ENCODE measurements at regions not wholly inside any gene's neighbourhood (a gene's known extent, or its start where the extent isn't known, plus 50 kb on each side); places are given as distances from the start of the nearest gene placed in this dataset.
"Not testable (repeated sequence)": the region's sequence is repeated elsewhere in the genome, so short reads cannot be mapped to it uniquely, and the experiment has no call there.

DNA sequence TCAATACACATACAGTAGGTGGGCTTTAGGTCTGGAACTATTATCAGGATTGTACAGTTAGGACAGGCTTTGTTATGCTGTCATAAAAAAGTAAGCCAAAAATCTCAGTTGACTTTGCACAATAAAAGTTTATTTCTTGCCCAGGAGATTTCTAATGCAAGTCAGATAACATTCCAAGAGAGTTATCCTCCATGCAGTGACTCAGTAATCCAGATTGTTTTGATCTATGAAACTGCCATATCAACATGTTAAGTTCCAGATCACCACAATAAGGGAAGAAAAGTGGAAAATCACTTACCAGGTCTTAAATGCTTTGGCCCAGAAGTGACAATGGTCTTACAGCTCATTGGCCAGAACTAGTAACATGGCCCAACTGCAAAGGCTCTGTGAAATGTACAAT is 636.2 kb upstream of the KLF12 start:
- DNase-seq, result no peak

DNA sequence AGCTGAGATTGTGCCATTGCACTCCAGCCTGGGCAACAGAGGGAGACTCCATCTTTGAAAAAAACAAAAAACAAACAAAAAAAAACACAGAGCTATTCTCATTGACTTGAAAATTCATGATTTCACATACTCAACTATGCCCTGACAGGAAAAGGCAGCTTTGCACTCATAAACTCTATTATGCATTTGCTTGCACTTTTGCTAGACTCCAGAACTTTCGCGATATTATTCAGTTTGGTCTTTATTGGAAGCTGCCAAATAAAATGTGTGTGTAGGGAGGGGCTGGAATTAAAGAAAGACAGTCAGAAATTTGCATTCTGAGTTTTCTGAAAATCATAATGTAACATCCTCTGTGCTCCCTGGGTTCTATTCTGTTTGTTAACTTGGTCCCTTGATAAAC is 635.1 kb upstream of the KLF12 start:
- DNase-seq, result no peak

DNA sequence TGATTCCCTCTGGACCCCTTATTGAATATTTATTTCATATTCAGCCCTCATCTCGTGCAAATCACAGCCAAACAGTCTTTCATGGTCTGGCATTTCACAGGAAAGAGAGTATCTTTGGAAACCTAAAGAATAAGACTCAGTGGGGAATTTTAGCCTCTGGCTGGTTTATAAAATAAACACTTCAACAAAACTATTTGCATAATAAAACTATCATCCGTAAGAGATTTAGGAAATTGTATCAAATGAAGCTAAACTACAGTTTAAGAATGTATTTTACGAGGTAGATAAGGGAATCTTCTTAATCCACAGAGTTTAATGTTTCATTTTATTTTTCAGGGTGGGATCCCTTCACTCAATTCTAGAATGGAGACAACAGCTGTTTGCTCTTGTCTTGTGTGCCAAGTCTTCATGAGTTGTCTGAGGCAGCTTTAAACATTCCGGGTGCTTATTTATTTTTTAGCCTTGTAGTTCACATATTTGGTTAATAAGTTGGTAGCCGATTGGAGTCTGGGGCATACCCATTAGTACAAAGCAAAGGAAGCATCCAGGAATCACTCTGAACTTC is 634.4 kb upstream of the KLF12 start:
- no peak for DNase-seq

DNA sequence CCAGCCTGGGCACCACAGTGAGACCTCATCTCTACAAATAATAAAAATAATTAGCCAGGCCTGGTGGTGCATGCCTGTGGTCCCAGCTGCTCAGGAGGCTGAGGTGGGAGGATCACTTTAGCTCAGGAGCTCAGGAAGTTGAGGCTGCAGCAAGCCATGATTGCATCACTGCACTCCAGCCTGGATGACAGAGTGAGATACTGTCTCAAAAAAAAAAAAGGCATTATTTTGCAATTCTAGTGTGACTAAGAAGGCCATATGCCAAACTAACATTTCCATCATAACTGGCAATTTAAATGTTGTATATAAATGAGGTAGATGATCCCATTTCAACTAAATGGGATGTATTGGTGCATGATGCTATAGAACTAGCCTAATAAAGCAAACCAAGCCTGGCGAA is 632.8 kb upstream of the KLF12 start:
- DNase-seq, result no peak

DNA sequence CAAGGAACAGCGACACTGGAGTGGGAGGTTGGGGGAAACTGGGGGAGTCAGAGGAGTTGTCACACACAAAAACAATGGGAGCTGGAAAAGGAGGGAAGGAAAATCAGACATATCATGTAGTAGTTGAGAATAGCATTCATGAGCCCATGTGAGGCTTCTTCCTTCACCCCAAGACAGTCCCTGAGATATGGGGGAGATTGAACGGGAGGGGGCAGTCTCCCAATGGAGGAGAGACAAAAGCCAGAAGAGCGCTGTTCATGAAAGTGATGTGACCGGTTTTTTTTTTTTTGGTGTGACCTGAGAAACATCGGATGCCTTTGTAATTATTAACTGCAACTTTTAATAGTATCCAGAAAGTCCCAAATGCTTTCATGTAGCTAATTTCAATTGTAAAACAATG is 631.8 kb upstream of the KLF12 start:
- no peak for DNase-seq

DNA sequence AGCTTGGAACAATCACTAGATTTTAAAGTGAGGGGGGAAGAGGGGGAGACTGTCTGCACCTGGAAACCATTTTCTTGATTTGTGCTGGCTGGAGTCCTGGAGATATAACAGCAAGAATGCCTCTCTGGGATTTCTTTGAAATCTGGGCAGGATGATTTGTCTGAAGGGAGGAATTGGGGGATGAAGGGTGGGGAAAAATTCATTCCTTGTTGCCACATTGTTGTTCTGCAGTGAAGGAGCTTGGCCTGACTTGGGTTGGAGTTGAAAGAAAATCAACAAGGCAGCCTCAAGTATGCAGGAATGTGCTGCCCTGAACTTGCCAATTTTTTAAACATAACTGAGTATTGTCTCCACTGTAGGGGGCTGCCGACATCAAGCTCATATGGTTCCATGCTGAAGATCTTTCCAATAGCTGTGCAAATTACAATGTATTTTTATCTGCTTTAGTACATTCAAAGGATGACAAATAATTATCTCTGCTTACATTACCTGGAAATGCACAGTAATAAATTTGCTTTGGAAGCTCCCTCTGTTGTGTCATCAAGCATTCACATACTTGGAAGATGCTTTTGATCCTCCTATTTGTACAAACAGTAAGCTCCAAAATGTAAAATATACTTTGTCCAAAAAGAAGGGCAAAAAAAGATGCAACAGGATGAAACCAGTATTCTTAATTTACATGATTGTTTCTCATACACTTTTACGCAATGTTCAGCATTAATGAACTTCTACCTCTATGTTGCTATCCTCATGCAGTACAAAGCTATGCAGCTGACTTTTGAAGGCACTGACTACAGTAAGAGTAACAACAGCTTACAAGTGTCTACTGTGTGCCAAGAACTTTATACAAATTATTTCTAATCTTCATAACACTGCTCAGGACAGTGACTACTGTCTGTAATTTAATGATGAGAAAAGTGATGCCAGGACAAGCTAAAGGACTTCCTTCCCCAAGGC is 627.9 kb upstream of the KLF12 start:
- no peak for DNase-seq

DNA sequence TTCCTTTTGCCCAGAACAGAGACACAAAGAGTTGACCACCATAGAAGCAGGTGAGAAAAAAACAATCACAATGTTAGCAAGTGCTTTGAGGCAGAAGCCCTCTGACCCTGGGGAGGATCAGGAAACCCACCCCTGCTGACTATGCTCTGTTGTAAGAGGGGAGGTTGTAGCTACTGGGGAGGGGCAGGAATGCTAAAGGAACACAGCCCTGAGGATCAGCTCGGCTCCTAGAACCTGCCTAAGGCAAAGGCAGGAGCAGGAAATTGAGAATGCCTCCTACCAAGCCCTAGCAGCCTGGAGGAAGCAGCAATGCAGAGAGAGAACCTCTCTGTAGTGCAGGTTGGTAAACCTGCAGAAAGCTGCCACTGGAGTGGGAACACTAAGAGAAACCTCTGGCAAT is 624.0 kb upstream of the KLF12 start:
- no peak for DNase-seq

DNA sequence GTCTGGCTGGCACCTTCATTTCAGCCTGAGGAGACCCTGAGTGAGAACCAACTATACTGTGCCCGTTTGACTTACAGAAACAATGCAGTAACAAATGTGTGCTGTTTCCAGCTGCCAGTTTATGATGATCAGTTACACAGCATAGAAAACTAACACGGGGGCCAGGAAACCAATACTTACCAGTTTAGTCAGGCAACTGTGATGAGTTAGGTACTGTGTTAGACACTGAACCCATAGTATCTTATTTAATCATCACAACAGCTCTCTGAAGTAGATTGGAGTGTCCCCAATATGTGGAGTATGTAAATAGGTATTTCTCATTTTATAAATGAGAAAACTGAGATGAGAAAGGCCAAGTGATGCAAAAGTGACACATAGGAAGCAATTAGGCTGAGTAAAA is 620.9 kb upstream of the KLF12 start:
- no peak for DNase-seq

DNA sequence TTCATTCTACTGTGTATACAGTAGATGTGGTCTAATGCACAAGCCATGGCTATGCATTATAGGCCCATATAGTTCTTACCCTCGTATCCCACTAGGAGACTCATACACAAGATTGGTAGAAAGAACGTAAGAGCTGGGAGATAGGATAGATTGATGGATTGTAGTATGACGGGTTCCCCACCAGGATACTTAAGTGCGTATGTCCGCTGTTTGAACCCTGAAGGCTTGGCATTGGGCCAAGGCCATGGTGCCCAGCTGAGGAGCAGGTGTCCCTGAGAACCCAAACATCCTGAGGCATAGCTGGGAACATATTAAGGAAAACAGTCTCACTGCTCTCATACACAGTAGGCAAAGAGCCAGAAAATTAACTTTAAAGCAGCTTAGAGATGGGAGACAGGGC is 617.5 kb upstream of the KLF12 start:
- DNase-seq, result peak; percentile 40

DNA sequence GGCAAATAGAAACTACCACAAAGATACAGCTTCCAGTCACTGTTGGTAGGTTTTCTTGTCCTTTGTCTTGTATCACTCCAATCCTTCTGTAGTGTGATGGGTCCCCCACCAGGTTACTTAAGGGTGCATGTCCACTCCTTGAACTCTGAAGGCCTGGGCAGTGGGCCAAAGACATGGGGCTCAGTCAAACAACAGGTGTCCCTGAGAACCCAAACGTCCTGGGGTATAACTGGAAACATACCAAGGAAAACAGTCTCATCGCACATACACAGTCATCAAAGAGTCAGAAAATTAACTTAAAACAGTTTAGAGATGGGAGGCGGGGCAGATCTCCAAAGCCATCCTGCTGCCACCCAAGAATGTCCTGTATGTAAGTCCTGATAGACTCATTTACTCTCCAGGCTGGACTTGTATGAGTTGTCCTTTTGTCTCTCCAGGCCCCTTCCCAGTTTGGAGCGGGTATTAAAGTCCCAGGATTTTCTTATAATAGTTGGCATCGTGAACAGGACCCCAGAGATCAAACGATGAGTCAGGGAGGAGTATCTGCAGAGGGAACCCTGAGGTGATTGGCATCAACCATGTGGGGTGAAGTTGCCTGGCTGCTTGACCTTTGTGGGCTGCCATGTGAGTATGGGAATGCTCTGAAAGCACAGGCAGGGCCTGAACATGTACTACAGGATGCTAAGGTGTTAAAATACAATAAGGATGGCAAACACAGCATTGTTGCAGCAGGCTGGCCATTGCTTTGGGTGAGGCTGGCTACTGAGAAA is 613.2 kb upstream of the KLF12 start:
- no peak for DNase-seq

DNA sequence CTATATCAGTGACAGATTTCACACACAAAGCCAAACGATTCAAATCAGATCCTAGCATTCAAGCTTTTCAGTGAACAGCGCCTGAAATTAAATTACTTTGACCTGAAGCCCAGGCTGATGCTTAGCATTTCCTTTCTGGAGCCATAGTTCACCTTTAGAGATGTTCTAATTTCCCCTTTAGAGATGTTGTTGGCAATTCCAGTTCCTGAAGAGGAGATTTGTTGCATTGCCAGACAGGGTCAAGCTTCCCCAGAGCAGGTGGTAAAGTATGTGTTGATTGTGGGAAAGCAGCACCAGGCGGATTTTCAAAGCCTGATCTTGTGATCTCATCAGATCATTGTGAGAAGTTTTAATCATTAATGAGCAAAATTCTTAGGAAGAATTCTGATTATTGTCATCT is 609.8 kb upstream of the KLF12 start:
- no peak for DNase-seq

DNA sequence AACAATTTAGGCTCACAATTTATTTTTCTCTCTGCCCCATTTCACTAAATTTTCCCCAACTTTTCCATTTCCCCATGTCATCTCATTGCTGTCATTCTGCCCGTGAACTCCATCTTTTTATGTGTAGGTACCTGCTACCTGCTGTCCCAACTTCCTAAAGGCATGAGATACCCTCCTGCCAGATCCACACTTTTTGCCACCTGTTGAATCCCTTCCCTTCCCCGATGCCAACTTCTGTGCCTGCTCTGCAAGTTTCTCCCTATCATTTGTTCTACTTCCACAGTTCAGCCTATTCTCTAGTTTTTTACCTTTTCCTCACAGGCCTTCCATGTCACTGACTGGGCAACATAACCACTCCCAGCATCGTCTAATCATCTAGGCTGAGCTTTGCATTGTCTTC is 607.5 kb upstream of the KLF12 start:
- DNase-seq, result no peak

DNA sequence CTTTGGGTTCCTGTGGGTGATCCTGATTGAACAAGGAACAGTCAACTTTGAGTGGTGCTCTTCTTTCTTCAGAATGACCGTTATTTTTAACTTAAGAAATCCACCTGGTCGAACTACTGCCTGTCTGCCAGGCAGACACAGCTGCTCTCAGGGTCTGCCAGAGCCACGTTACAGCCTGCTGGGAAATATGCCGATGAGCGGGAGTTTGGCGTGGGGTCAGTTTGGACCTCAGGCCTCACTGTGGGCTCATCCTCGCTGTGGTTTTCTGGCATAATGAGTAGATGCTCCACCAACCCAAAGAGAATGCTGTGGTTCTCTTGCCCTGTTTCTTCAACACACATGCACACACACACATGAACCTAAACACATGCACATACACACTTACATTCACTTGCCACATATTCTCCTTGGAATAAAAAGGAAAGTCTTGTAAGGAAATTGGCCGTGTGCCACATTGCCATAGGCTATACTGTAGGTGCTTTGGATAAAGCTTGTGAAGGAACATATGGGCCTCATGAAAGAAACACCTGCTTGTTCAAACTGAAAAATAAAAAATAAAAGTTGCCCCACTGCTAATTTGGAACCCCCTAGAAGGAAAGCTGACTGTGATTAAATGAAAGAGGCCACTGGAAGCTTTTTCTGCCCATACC is 598.7 kb upstream of the KLF12 start:
- DNase-seq, result no peak

DNA sequence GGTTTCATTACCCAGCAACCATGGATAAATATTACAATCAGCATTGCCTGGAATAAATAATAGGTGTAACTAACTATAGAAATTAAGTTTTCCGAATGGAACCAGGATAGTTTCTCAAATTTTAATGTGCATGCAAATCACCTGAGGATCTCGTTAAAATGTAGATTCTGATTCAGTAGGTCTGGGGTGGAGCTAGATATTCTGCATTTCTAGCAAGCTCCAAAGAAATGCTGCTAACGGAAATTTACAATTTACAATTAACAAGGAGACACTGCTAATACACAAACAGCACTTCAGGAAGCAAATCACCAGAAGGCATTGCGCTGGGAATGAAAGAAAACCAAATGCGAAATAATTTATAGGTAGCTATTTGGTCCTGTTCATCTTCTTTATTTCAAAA is 597.5 kb upstream of the KLF12 start:
- DNase-seq, result no peak

DNA sequence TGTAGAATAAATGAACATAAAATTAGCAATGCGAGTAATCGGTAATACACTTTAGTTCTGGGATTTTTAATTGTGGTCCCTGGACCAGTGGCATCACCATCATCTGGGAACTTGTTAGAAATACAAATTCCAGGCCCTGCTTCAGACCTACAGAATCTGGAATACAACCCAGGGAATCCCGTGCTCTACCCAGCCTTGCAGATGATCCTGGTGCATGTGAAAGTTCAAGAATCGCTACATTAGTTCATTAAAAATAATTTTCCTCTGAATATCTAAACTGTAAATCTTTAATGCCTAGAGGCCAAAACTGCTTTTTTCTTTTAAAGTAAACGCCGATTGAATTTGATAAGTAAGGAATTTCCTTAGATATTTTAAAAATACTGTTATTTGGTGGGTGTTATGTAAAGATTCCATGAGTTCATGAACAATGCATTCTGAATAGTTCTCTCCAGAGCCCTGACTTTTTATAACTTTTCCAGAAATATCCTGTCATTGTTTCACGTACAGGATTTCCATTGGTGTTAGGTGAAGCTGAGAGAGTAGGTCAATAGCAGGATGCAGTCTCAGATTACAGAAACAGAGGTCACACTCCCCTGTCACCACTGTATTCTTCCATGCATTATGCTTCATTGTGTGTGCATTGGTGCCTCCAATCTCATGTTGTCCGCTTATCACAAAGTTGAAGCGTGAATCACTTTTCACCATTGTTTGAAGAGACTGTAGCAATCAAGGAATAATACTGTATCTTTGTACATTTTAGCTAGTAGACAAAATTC is 596.5 kb upstream of the KLF12 start:
- no peak for DNase-seq

DNA sequence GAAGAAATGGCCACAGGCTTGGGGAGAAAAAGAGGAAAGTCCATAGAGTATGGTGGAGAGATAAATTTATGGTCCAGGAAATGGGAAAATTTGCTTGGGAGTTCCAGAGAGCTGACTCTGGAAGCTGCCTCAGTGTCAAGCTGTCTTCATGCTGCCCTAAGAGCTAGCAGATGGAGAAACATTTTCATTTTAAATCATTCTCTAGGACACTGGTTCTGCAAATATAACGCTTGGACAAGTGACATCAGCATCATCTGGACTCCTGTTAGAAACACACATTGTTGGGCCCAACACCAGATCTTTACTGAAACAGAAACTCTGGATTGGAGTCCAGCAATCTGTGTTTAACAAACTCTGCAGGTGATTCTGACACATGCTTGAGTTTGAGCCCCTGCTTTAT is 592.0 kb upstream of the KLF12 start:
- DNase-seq, result no peak

DNA sequence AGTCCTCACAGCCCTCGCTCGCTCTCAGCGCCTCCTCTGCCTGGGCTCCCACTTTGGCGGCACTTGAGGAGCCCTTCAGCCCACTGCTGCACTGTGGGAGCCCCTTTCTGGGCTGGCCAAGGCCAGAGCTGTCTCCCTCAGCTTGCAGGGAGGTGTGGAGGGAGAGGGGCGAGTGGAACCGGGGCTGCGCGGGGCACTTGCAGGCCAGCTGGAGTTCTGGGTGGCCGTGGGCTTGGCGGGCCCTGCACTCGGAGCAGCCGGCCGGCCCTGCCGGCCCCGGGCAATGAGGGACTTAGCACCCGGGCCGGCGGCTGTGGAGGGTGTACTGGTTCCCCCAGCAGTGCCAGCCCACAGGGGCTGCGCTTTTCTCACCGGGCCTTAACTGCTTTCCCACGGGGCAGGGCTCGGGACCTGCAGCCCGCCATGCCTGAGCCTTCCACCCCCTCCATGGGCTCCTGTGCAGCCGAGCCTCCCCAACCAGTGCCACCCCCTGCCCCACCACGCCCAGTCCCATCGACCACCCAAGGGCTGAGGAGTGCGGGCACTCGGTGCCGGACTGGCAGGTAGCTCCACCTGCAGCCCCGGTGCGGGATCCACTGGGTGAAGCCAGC is 584.1 kb upstream of the KLF12 start:
- not testable (repeated sequence) for DNase-seq

DNA sequence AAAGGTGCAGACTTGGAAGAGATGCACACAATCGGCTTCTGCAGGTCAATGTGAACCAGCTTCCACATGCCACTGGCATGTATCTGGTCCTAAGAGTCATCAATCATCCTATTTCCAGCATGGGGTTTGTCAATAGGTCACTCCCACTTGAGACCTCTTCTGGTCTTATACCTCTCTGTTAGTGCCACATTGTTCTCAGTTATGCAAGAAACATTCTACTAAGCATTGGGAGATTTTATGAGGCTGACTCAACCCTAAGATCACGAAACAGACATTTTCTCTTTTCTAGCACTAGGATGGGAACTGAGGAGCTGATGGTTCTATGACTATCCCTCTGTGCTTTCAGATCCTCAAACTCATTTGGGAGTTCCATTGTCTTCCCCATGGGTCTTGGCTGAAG is 581.5 kb upstream of the KLF12 start:
- DNase-seq, result no peak

DNA sequence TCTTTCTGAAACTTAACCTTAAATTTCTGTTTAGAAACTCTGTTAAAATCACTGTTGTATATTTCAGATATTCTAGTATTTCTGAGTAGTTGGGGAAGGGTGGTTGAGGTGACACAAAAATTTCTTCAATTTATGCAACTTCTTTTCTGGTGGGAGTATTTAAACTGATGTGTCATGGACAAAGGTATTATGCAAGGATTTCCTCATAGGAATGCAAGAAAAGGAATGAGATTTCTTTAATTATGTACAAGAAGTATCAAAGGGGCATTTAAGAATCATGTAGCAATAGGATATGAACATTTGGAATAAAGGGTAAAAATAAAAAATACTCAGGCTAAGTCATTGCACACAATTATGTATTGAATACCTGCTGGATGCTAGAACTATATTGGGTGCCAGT is 575.8 kb upstream of the KLF12 start:
- no peak for DNase-seq

DNA sequence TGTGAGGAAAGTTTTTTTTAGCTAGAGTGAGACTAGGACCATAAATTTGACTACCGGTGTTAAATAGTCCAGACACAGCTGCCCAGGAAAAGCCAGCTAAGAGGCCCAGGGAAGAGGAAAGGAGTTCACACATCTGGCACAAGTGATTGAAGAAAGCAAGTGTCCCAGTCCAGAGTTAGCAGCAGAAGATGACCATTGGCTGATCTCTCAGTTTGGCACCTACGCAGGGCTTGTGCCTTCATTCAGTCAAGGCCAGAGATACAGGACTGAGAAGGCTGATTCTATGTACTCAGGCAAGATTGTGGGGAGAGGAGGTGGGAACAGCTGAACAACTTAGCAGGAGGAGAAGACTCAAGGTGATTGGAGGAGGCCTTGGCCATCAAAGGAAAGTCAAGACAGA is 575.0 kb upstream of the KLF12 start:
- DNase-seq, result no peak

DNA sequence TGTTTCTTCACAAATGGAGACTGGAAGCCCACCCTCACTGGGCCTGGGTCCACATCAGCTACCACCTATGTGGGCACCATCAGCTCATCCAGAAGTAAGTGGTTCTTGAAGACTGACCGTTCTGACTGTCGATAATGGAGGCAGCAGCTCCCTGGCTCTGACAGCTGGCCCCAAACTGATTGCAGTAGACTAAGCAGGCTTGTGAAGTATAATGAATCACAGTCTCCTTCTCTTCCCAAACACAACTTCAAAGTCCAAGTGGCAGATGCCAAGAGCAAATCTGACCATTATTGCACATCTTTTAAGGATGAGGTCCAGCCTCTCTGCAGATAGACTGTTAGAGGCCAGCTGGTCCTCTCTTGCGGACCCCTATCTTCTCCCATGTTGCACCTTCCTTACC is 574.4 kb upstream of the KLF12 start:
- DNase-seq, result no peak

DNA sequence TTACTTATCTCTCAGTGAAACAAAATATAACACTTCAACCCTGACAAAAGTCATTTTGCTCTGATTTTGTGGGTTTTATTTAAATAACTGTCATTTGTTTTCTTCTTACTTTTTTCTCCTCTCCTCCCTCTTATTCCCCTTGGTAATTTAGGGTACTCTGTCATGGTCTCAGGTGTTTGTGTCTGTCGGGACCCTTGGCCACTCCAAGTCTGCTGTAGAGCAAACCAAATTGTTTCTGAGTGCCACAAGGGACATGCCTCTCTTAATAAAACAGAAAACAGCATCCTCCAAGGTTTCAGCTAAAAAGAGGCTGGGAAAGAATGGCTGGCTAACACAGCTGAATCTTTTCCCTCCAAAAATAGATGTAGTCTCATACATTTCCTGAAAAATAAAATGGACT is 573.1 kb upstream of the KLF12 start:
- DNase-seq, result no peak
